B cell (primary cell): ENCODE measurements at regions not wholly inside any gene's neighbourhood (a gene's known extent, or its start where the extent isn't known, plus 50 kb on each side); places are given as distances from the start of the nearest gene placed in this dataset.

Source experiments
- ATAC-seq: fragments of 200-7000 bp; cut with Tn5 transposase; one replicate; pipeline ENCODE4 v1.10.0; 2021; ENCODE audit warnings: low read depth, mild to moderate bottlenecking, moderate number of reproducible peaks, moderate library complexity
- CTCF ChIA-PET: fragments of 350-600 bp; sonication (Branson Sonifier 250); formaldehyde crosslinking; loops from one replicate; lab custom pipeline; 2021; ENCODE audit warnings: antibody characterized with exemption, inconsistent platforms; lab: Charles Lee
- POLR2A ChIA-PET: fragments of 350-600 bp; sonication (Branson Sonifier 250); formaldehyde crosslinking; loops from one replicate; lab custom pipeline; 2021; ENCODE audit warnings: antibody characterized with exemption; lab: Charles Lee
- DNase-seq: peaks from one replicate; pipeline ENCODE4 v3.0.0; 2013
- H2AFZ ChIP-seq: 2 replicates; pipeline ENCODE4 v1.6.1; 2012; ENCODE audit warnings: mild to moderate bottlenecking, low read depth, low read length; ENCODE audit not compliant: insufficient read depth, poor library complexity, severe bottlenecking
- H3K27ac ChIP-seq, 2 donors: 1 replicate in 1 of 2; 2 replicates in 1 of 2; pipeline ENCODE4 v1.5.1; 2012 to 2013; ENCODE audit warnings: low read length in 2 of 2, mild to moderate bottlenecking in 2 of 2, moderate library complexity in 1 of 2
- H3K27me3 ChIP-seq, 4 experiments: fragments of 200-600 bp in 1 of 4; sonication (generic) in 1 of 4; replicated peaks in 1 of 4; 1 replicate in 2 of 4; 2 replicates in 2 of 4; pipeline versions ENCODE4 v1.6.1 to v1.7.0; 2013 to 2016; ENCODE audit warnings: low read length in 3 of 4, mild to moderate bottlenecking in 2 of 4, mixed read lengths in 1 of 4, moderate library complexity in 1 of 4; ENCODE audit not compliant: insufficient read depth in 4 of 4, control insufficient read depth in 3 of 4; ENCODE audit errors: control extremely low read depth in 1 of 4
- H3K36me3 ChIP-seq, 2 experiments: replicated peaks in 1 of 2; 1 replicate in 1 of 2; 2 replicates in 1 of 2; pipeline versions ENCODE4 v1.6.1 to v1.7.1; 2013; ENCODE audit warnings: low read length in 1 of 2; ENCODE audit not compliant: insufficient read depth in 2 of 2, control insufficient read depth in 1 of 2; ENCODE audit errors: control extremely low read depth in 1 of 2, extremely low read depth in 1 of 2
- H3K4me1 ChIP-seq, 2 donors: fragments of 200-600 bp in 1 of 2; sonication (generic) in 1 of 2; 1 replicate in 1 of 2; 2 replicates in 1 of 2; pipeline versions ENCODE4 v1.5.1 to v1.6.1; 2013 to 2017; ENCODE audit warnings: low read length in 2 of 2; ENCODE audit not compliant: control insufficient read depth in 2 of 2, insufficient read depth in 2 of 2
- H3K4me2 ChIP-seq: replicated peaks from 2 replicates; pipeline ENCODE3; 2012; ENCODE audit warnings: mild to moderate bottlenecking, low read depth, low read length; ENCODE audit not compliant: poor library complexity, severe bottlenecking
- H3K4me3 ChIP-seq, 5 experiments: fragments of 200-600 bp in 1 of 5; sonication (generic) in 1 of 5; 1 replicate in 3 of 5; 2 replicates in 2 of 5; pipeline versions ENCODE4 v1.5.1 to v1.7.0; 2011 to 2016; ENCODE audit warnings: low read length in 4 of 5, mild to moderate bottlenecking in 4 of 5, low read depth in 2 of 5, control low read depth in 1 of 5, moderate library complexity in 1 of 5; ENCODE audit not compliant: insufficient read depth in 1 of 5; ENCODE audit errors: control extremely low read depth in 1 of 5, extremely low read depth in 1 of 5
- H3K79me2 ChIP-seq: fragments of 200-600 bp; sonication (generic); one replicate; pipeline ENCODE4 v1.6.0; 2016; ENCODE audit warnings: low read length; ENCODE audit not compliant: control insufficient read depth, insufficient read depth
- H3K9ac ChIP-seq: fragments of 200-600 bp; sonication (generic); 2 replicates; pipeline ENCODE4 v1.6.1; 2017; ENCODE audit warnings: mild to moderate bottlenecking, low read length, moderate library complexity
- H3K9me3 ChIP-seq, 3 donors: one replicate each; pipeline versions ENCODE4 v1.6.1 to v1.7.1; 2013; ENCODE audit warnings: low read length in 2 of 3; ENCODE audit not compliant: control insufficient read depth in 2 of 3, insufficient read depth in 1 of 3; ENCODE audit errors: control extremely low read depth in 1 of 3
- H4K20me1 ChIP-seq: 2 replicates; pipeline ENCODE4 v1.6.0; 2012; ENCODE audit warnings: mild to moderate bottlenecking, low read length; ENCODE audit not compliant: insufficient read depth, control insufficient read depth, poor library complexity, severe bottlenecking
- H3K27ac Mint-ChIP-seq: one replicate; pipeline ENCODE4 v1.8.0; 2021; ENCODE audit warnings: mixed read lengths
- H3K27me3 Mint-ChIP-seq: one replicate; pipeline ENCODE4 v1.8.0; 2021; ENCODE audit warnings: mixed read lengths
- H3K4me1 Mint-ChIP-seq: one replicate; pipeline ENCODE4 v1.8.0; 2021; ENCODE audit warnings: mixed read lengths
- H3K4me3 Mint-ChIP-seq: one replicate; pipeline ENCODE4 v1.8.0; 2021; ENCODE audit warnings: mixed read lengths
- H3K9me3 Mint-ChIP-seq: one replicate; pipeline ENCODE4 v1.8.0; 2022; ENCODE audit warnings: mixed read lengths; ENCODE audit not compliant: insufficient read depth
- EZH2 ChIP-seq: IDR thresholded peaks from 2 replicates; pipeline ENCODE4 v1.6.1; 2012; ENCODE audit warnings: borderline replicate concordance, low read depth, mild to moderate bottlenecking, moderate library complexity, low read length; ENCODE audit not compliant: insufficient read depth, poor library complexity, severe bottlenecking
- WGBS: methylation state at CpG from one replicate; pipeline ENCODE4 v1.1.5; 2013; ENCODE audit warnings: missing lambda C conversion rate; ENCODE audit not compliant: insufficient coverage; 5-methylcytosine and 5-hydroxymethylcytosine counted together
- intact Hi-C: fragments of 100-400 bp; cut with micrococcal nuclease; formaldehyde crosslinking; loops from one replicate; pipeline ENCODE4 v1.10.0; 2022
- TF ChIP-seq, protein P1 (sequence below): fragments of 200-600 bp; IDR thresholded peaks from one replicate; pipeline ENCODE4 v1.8.0; 2022; ENCODE audit warnings: antibody characterized with exemption, mild to moderate bottlenecking

DNA sequence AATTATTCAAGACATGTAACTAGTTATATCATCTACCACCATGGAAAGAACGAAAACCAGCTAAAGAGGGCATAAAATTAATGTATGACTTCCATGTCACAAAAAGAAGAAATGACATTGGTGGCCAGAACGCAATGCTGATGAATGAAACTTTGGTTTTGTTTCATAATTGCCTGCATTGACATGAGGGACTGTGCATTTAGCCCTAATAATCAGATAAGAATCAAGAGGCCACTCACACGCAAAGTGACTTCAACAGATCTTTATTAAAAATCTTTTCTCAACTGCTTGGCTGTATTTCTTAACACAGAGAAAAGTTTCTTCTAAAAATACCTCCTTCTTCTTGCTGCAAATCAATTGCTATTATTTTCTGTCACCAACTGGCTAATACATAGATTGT is 184.7 kb upstream of the RUNX1 start:
- DNase-seq: no peak
- Mint-ChIP-seq H3K27me3 (peaks cover 30% of the 10 kb centered on the region), H3K27ac (no peak overlapping the region), H3K4me3 (no peak overlapping the region), H3K4me1 (peaks cover 18% of the 10 kb centered on the region), H3K9me3 (peaks cover 11% of the 10 kb centered on the region)
- Histone ChIP-seq H3K4me1 (peaks cover 12 to 14% of the 10 kb centered on the region in 2 donors), H4K20me1 (no peaks in the 10 kb centered on the region), H3K4me2 (no peak overlapping the region), H3K9ac (no peak overlapping the region), H2AFZ (no peak overlapping the region), H3K4me3 (no peak overlapping the region), H3K36me3 (no peaks in the 10 kb centered on the region), H3K27me3 (peaks cover 0 to 13% (median 4%) of the 10 kb centered on the region in 4 experiments), H3K9me3 (peaks cover 0 to 31% (median 18%) of the 10 kb centered on the region in 3 donors), H3K79me2 (no peaks in the 10 kb centered on the region), H3K27ac (no peak overlapping the region)
- no peak for TF ChIP-seq EZH2
- TF ChIP-seq, protein P1, sequence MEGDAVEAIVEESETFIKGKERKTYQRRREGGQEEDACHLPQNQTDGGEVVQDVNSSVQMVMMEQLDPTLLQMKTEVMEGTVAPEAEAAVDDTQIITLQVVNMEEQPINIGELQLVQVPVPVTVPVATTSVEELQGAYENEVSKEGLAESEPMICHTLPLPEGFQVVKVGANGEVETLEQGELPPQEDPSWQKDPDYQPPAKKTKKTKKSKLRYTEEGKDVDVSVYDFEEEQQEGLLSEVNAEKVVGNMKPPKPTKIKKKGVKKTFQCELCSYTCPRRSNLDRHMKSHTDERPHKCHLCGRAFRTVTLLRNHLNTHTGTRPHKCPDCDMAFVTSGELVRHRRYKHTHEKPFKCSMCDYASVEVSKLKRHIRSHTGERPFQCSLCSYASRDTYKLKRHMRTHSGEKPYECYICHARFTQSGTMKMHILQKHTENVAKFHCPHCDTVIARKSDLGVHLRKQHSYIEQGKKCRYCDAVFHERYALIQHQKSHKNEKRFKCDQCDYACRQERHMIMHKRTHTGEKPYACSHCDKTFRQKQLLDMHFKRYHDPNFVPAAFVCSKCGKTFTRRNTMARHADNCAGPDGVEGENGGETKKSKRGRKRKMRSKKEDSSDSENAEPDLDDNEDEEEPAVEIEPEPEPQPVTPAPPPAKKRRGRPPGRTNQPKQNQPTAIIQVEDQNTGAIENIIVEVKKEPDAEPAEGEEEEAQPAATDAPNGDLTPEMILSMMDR: no peak
- POLR2A ChIA-PET: no interaction called here
- no peak for ATAC-seq
- 100% methylated on average over 1 of the region's 3 CpGs for WGBS
- CTCF ChIA-PET: no interaction called here
- intact Hi-C loops: no loop called here

DNA sequence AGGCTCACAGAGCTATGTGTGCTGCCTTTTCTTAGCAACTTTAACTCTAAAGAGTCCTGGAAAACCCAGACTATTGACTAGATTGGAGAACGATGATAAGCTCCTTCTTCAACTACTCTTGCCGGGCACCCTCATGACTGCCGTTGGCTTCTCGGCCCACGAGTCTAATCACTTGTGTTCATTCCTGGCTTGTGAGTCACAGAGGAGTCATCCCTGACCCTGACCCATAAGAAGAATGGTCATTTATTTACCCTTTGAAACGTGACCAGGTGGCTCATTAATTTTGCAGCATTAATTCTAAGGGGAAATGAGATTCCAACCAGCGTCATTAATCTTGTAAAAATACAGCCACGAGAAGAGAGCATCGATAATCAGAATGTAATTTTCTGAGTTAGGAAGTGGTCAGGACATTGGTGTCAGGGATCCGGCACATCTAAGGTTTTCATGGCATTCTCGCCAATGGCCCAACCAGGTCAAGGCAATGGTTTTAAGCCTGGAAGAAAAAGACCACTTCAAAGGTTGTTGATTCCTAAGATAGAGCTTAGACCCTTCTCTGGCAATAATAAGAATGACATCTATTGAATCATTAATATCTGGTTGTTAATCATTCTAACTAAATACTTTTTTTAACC is 183.6 kb upstream of the RUNX1 start:
- no peak overlapping the region for H3K4me3 ChIP-seq
- Mint-ChIP-seq H3K4me3 (no peak overlapping the region), H3K27me3 (peaks cover 22% of the 10 kb centered on the region), H3K4me1 (peaks cover 23% of the 10 kb centered on the region), H3K27ac (no peak overlapping the region), H3K9me3 (peaks cover 11% of the 10 kb centered on the region)
- DNase-seq (no peak), ATAC-seq (no peak)
- H3K4me2 ChIP-seq: no peak overlapping the region
- no peak overlapping the region for H3K9ac ChIP-seq
- no peaks in the 10 kb centered on the region for H3K79me2 ChIP-seq
- H3K36me3 ChIP-seq: no peaks in the 10 kb centered on the region
- TF ChIP-seq EZH2: no peak
- TF ChIP-seq, protein P1: no peak
- CTCF ChIA-PET: no interaction called here
- no peak overlapping the region for H3K27ac ChIP-seq
- peaks cover 17 to 20% of the 10 kb centered on the region in 2 donors for H3K4me1 ChIP-seq
- intact Hi-C loops: no loop called here
- no peak overlapping the region for H2AFZ ChIP-seq
- H4K20me1 ChIP-seq: no peaks in the 10 kb centered on the region
- peaks cover 0 to 25% (median 14%) of the 10 kb centered on the region in 3 donors for H3K9me3 ChIP-seq
- WGBS: 98% methylated on average over 7 of the region's 11 CpGs
- POLR2A ChIA-PET: interaction anchor here (0.6 kb wide), 1 partner anchor 144 kb away, joined by 4 read pairs; no protein-coding TSS in a partner anchor
- H3K27me3 ChIP-seq: peaks cover 0 to 8% (median 1%) of the 10 kb centered on the region in 4 experiments
